H1 (cell line): ENCODE measurements at regions not wholly inside any gene's neighbourhood (a gene's known extent, or its start where the extent isn't known, plus 50 kb on each side); places are given as distances from the start of the nearest gene placed in this dataset.

Experiments used
- CTCF ChIA-PET: fragments of 300-600 bp; sonication (Branson Sonifier 250); formaldehyde crosslinking; loops from one replicate; lab custom pipeline; 2021; ENCODE audit not compliant: partially characterized antibody; lab: Charles Lee
- POLR2A ChIA-PET: fragments of 300-600 bp; sonication (Branson Sonifier 250); formaldehyde crosslinking; loops from one replicate; lab custom pipeline; 2021; ENCODE audit warnings: inconsistent platforms; ENCODE audit not compliant: partially characterized antibody; lab: Charles Lee
- DNase-seq, 2 experiments: peaks; one replicate each; pipeline versions ENCODE4 v3.0.0 to v3.0.0-alpha.2; 2010 to 2022; ENCODE audit warnings: low spot score in 2 of 2, low read depth in 1 of 2, mixed read lengths in 1 of 2
- FAIRE-seq: peaks from 2 replicates; lab custom pipeline; 2011; peaks lifted over from hg19 to GRCh38; lab: Jason Lieb, UNC
- H2AFZ ChIP-seq: 2 replicates; pipeline ENCODE4 v1.8.1; 2012; ENCODE audit warnings: low read length, inconsistent platforms
- H2AK5ac ChIP-seq: 2 replicates; pipeline ENCODE4 v1.6.1; 2013; ENCODE audit warnings: low read depth, low read length
- H2BK120ac ChIP-seq: replicated peaks from 2 replicates; pipeline ENCODE3; 2013; ENCODE audit warnings: low read depth, low read length, inconsistent platforms
- H2BK12ac ChIP-seq: 2 replicates; pipeline ENCODE4 v1.6.1; 2013; ENCODE audit warnings: low read depth, low read length
- H2BK15ac ChIP-seq: 2 replicates; pipeline ENCODE4 v1.6.1; 2013; ENCODE audit warnings: low read length
- H2BK20ac ChIP-seq: 2 replicates; pipeline ENCODE4 v1.6.1; 2013; ENCODE audit warnings: low read length
- H2BK5ac ChIP-seq: 2 replicates; pipeline ENCODE4 v1.6.1; 2013; ENCODE audit warnings: low read depth, low read length
- H3K14ac ChIP-seq: 2 replicates; pipeline ENCODE4 v1.6.1; 2013; ENCODE audit warnings: inconsistent platforms; ENCODE audit not compliant: insufficient read length
- H3K18ac ChIP-seq: 2 replicates; pipeline ENCODE4 v1.6.1; 2013; ENCODE audit warnings: low read length; ENCODE audit errors: extremely low read depth
- H3K23ac ChIP-seq: 2 replicates; pipeline ENCODE4 v1.6.1; 2013; ENCODE audit warnings: inconsistent platforms; ENCODE audit not compliant: insufficient read length
- H3K23me2 ChIP-seq: 2 replicates; pipeline ENCODE4 v1.6.1; 2013; ENCODE audit warnings: low read depth, low read length
- H3K27ac ChIP-seq: 2 replicates; pipeline ENCODE4 v1.6.1; 2011; ENCODE audit warnings: low read depth, low read length, inconsistent platforms
- H3K27me3 ChIP-seq, 4 experiments: replicated peaks in 1 of 4; 1 replicate in 1 of 4; 2 replicates in 3 of 4; pipeline versions ENCODE4 v1.6.1 to v1.8.1; 2011 to 2013; ENCODE audit warnings: low read length in 3 of 4, mild to moderate bottlenecking in 3 of 4, inconsistent platforms in 2 of 4, mixed read lengths in 2 of 4, moderate library complexity in 1 of 4; ENCODE audit not compliant: control insufficient read depth in 3 of 4, insufficient read depth in 3 of 4; ENCODE audit errors: extremely low read depth in 1 of 4
- H3K36me3 ChIP-seq, 4 experiments: 2 replicates each; pipeline versions ENCODE4 v1.6.1 to v1.8.1; 2011 to 2013; ENCODE audit warnings: mild to moderate bottlenecking in 4 of 4, low read length in 3 of 4, moderate library complexity in 2 of 4, control low read depth in 1 of 4, inconsistent platforms in 1 of 4; ENCODE audit not compliant: insufficient read depth in 4 of 4, control insufficient read depth in 2 of 4
- H3K4ac ChIP-seq: replicated peaks from 2 replicates; pipeline ENCODE3; 2013; ENCODE audit warnings: low read length, low read depth, mixed read lengths, inconsistent platforms; ENCODE audit not compliant: insufficient read length
- H3K4me1 ChIP-seq, 4 experiments: replicated peaks in 1 of 4; 1 replicate in 1 of 4; 2 replicates in 3 of 4; pipeline versions ENCODE4 v1.6.1 to v1.8.1; 2011 to 2013; ENCODE audit warnings: low read length in 3 of 4, inconsistent platforms in 2 of 4, mixed read lengths in 1 of 4; ENCODE audit not compliant: insufficient read depth in 4 of 4, control insufficient read depth in 3 of 4
- H3K4me2 ChIP-seq, 2 experiments: 2 replicates each; pipeline versions ENCODE4 v1.6.1 to v1.8.1; 2011 to 2013; ENCODE audit warnings: low read depth in 2 of 2, low read length in 2 of 2, control low read depth in 1 of 2, inconsistent platforms in 1 of 2, mild to moderate bottlenecking in 1 of 2; ENCODE audit not compliant: insufficient read depth in 1 of 2
- H3K4me3 ChIP-seq, 4 experiments: fragments of 200-600, 300-600 bp in 1 of 4; sonication (generic), shearing (Covaris generic), sonication (Bioruptor Twin) in 1 of 4; 2 replicates each; pipeline versions ENCODE4 v1.5.1 to v1.8.1; 2011 to 2016; ENCODE audit warnings: low read length in 4 of 4, low read depth in 3 of 4, control low read depth in 2 of 4, inconsistent platforms in 2 of 4, mild to moderate bottlenecking in 2 of 4, mixed read lengths in 1 of 4, moderate library complexity in 1 of 4; ENCODE audit not compliant: insufficient read depth in 2 of 4; ENCODE audit errors: extremely low read depth in 1 of 4
- H3K56ac ChIP-seq: replicated peaks from 2 replicates; pipeline ENCODE3; 2013; ENCODE audit warnings: low read depth, mild to moderate bottlenecking, mixed read lengths, low read length, inconsistent platforms; ENCODE audit not compliant: insufficient read length
- H3K79me1 ChIP-seq: 2 replicates; pipeline ENCODE4 v1.6.1; 2013; ENCODE audit warnings: low read depth, low read length, control low read depth
- H3K79me2 ChIP-seq, 2 experiments: 2 replicates each; pipeline versions ENCODE4 v1.6.1 to v1.8.1; 2012 to 2013; ENCODE audit warnings: low read length in 2 of 2, mild to moderate bottlenecking in 2 of 2, inconsistent platforms in 1 of 2; ENCODE audit not compliant: insufficient read depth in 2 of 2, control insufficient read depth in 1 of 2
- H3K9ac ChIP-seq, 4 experiments: replicated peaks in 1 of 4; 1 replicate in 1 of 4; 2 replicates in 3 of 4; pipeline versions ENCODE4 v1.6.1 to v1.8.1; 2011 to 2013; ENCODE audit warnings: low read depth in 3 of 4, low read length in 3 of 4, control low read depth in 2 of 4, mild to moderate bottlenecking in 2 of 4, moderate library complexity in 2 of 4, inconsistent platforms in 1 of 4; ENCODE audit errors: extremely low read depth in 1 of 4
- H3K9me3 ChIP-seq, 2 experiments: 2 replicates each; pipeline versions ENCODE4 v1.6.1 to v1.8.1; 2012 to 2013; ENCODE audit warnings: mild to moderate bottlenecking in 2 of 2, moderate library complexity in 2 of 2, control low read depth in 1 of 2, inconsistent platforms in 1 of 2, low read depth in 1 of 2, low read length in 1 of 2, mixed read lengths in 1 of 2; ENCODE audit not compliant: insufficient read depth in 2 of 2
- H4K20me1 ChIP-seq, 2 experiments: replicated peaks in 1 of 2; 2 replicates each; pipeline versions ENCODE3 to v1.8.1; 2011 to 2013; ENCODE audit warnings: inconsistent platforms in 2 of 2, low read length in 2 of 2, mild to moderate bottlenecking in 1 of 2; ENCODE audit not compliant: insufficient read depth in 2 of 2, control insufficient read depth in 1 of 2
- H4K5ac ChIP-seq: 2 replicates; pipeline ENCODE4 v1.6.1; 2013; ENCODE audit warnings: low read length, low read depth, mixed read lengths, inconsistent platforms; ENCODE audit not compliant: insufficient read length
- H4K8ac ChIP-seq: 2 replicates; pipeline ENCODE4 v1.8.0; 2013; ENCODE audit warnings: mild to moderate bottlenecking, moderate library complexity, low read length, inconsistent platforms; ENCODE audit not compliant: insufficient read depth; ENCODE audit errors: extremely low read depth
- H4K91ac ChIP-seq: replicated peaks from 2 replicates; pipeline ENCODE3; 2013; ENCODE audit warnings: low read length, mixed read lengths, inconsistent platforms; ENCODE audit not compliant: insufficient read length
- BACH1 ChIP-seq: IDR thresholded peaks from 2 replicates; pipeline ENCODE4 v1.6.1; 2012; ENCODE audit warnings: low read length, improper control_type of control experiment
- CBX8 ChIP-seq: fragments of 300-800, 300-1000 bp; sonication (generic); IDR thresholded peaks from 2 replicates; pipeline ENCODE4 v1.7.1; 2016; ENCODE audit warnings: low read depth, low read length, borderline replicate concordance
- CHD1 ChIP-seq: IDR thresholded peaks from 2 replicates; pipeline ENCODE4 v1.6.1; 2012; ENCODE audit warnings: low read depth, low read length, improper control_type of control experiment
- EZH2 ChIP-seq: fragments of 200-600 bp; sonication (generic); IDR thresholded peaks from 2 replicates; pipeline ENCODE4 v1.7.1; 2012; ENCODE audit warnings: low read depth, mild to moderate bottlenecking, moderate library complexity, low read length, inconsistent platforms; ENCODE audit not compliant: severe bottlenecking
- HDAC6 ChIP-seq: IDR thresholded peaks from one replicate; pipeline ENCODE4 v1.7.1; 2012; ENCODE audit warnings: low read depth, mild to moderate bottlenecking, inconsistent platforms, low read length, moderate library complexity
- RAD21 ChIP-seq, 2 experiments: IDR thresholded peaks in 1 of 2; conservative IDR thresholded peaks in 1 of 2; 2 replicates each; pipeline ENCODE4 v1.6.1; 2011; ENCODE audit warnings: low read depth in 2 of 2, low read length in 2 of 2, improper control_type of control experiment in 1 of 2, inconsistent platforms in 1 of 2, mild to moderate bottlenecking in 1 of 2, moderate library complexity in 1 of 2
- RFX5 ChIP-seq: IDR thresholded peaks from 2 replicates; pipeline ENCODE4 v1.6.1; 2011; ENCODE audit warnings: low read depth, low read length, improper control_type of control experiment, borderline replicate concordance
- RNF2 ChIP-seq: fragments of 200-900, 300-1000 bp; sonication (generic); IDR thresholded peaks from 2 replicates; pipeline ENCODE4 v1.7.1; 2016; ENCODE audit warnings: borderline replicate concordance, low read depth, mild to moderate bottlenecking, antibody characterized with exemption, low read length; ENCODE audit not compliant: poor library complexity, severe bottlenecking; ENCODE audit errors: missing control alignments
- SP1 ChIP-seq: IDR thresholded peaks from 2 replicates; pipeline ENCODE4 v1.6.1; 2011; ENCODE audit warnings: low read depth, low read length
- SUZ12 ChIP-seq: fragments of 200-600 bp; sonication (generic); IDR thresholded peaks from 2 replicates; pipeline ENCODE4 v1.6.1; 2012; ENCODE audit warnings: mild to moderate bottlenecking, inconsistent platforms, low read length, moderate library complexity, mixed read lengths
- TAF1 ChIP-seq: IDR thresholded peaks from 2 replicates; pipeline ENCODE4 v1.6.1; 2011; ENCODE audit warnings: mild to moderate bottlenecking, low read depth, low read length
- TAF7 ChIP-seq: optimal IDR thresholded peaks from 2 replicates; pipeline ENCODE3; 2011; ENCODE audit warnings: low read depth, mild to moderate bottlenecking, inconsistent platforms, low read length, moderate library complexity, borderline replicate concordance
- YY1 ChIP-seq: IDR thresholded peaks from 2 replicates; pipeline ENCODE4 v1.6.1; 2011; ENCODE audit warnings: low read depth, mild to moderate bottlenecking, low read length
- WGBS, 2 experiments: shearing (Covaris generic) in 1 of 2; methylation state at CpG; one replicate each; pipeline versions ENCODE4 v1.1.6 to v1.1.7; 2013 to 2015; ENCODE audit warnings: low lambda C conversion rate in 2 of 2, mixed read lengths in 2 of 2, inconsistent platforms in 1 of 2, low coverage in 1 of 2, missing lambda C conversion rate in 1 of 2; ENCODE audit not compliant: insufficient replicate concordance in 2 of 2, insufficient coverage in 1 of 2, insufficient read length in 1 of 2; ENCODE audit errors: extremely low coverage in 1 of 2, missing lambda C conversion rate in 1 of 2; 5-methylcytosine and 5-hydroxymethylcytosine counted together

- no peaks in the 10 kb centered on the region for H3K36me3 ChIP-seq
- H3K4ac ChIP-seq = no peak overlapping the region
- no peaks in the 10 kb centered on the region for H3K79me2 ChIP-seq
- no peak overlapping the region for H3K14ac ChIP-seq
- H2BK5ac ChIP-seq = no peak overlapping the region
- no peak overlapping the region for H3K4me3 ChIP-seq
- no peaks in the 10 kb centered on the region for H4K20me1 ChIP-seq
- DNase-seq = no peak
- no peak overlapping the region for H3K23ac ChIP-seq
- H3K23me2 ChIP-seq = no peaks in the 10 kb centered on the region
- no peaks in the 10 kb centered on the region for H3K4me1 ChIP-seq
- H2BK15ac ChIP-seq = no peak overlapping the region
- 84% methylated on average over 4 of the region's 4 CpGs; no CpG with 5 or more reads in 1 of the 2 experiments for WGBS, 2 experiments
- no peak overlapping the region for H2AK5ac ChIP-seq
- H3K79me1 ChIP-seq = no peaks in the 10 kb centered on the region
- H4K91ac ChIP-seq = no peak overlapping the region
- H3K18ac ChIP-seq = no peak overlapping the region
- no peak overlapping the region for H2BK120ac ChIP-seq
- H3K27ac ChIP-seq = no peak overlapping the region
- no peak overlapping the region for H2AFZ ChIP-seq
- no peak overlapping the region for H3K9ac ChIP-seq
- no peak for FAIRE-seq
- no peak overlapping the region for H3K4me2 ChIP-seq
- H3K27me3 ChIP-seq = no peaks in the 10 kb centered on the region
- POLR2A ChIA-PET = no interaction called here
- no peaks in the 10 kb centered on the region for H3K9me3 ChIP-seq
- H2BK20ac ChIP-seq = no peak overlapping the region
- no peak overlapping the region for H4K8ac ChIP-seq
- H4K5ac ChIP-seq = no peak overlapping the region
- no peak overlapping the region for H2BK12ac ChIP-seq
- CTCF ChIA-PET = no interaction called here
- no peak overlapping the region for H3K56ac ChIP-seq
- no peak for TF ChIP-seq TAF1
- no peak for TF ChIP-seq RNF2
- TF ChIP-seq BACH1 = no peak
- TF ChIP-seq RAD21 (IDR thresholded peaks at IDR 0.05 in 1 of 2, conservative IDR thresholded peaks at IDR 0.05 in 1 of 2; ENCODE audit: low read depth in 2 of 2, low read length in 2 of 2) = no peak
- TF ChIP-seq CBX8 = no peak
- TF ChIP-seq EZH2 = no peak
- no peak for TF ChIP-seq RFX5
- TF ChIP-seq HDAC6 = no peak
- TF ChIP-seq CHD1 = no peak
- no peak for TF ChIP-seq SUZ12
- TF ChIP-seq SP1 = no peak
- no peak for TF ChIP-seq YY1
- TF ChIP-seq TAF7 = no peak
Observed at GRCh38 chr12:24087294-24087693, 137.8 kb upstream of the SOX5 start.
